A673 (cell line): ENCODE measurements at regions not wholly inside any gene's neighbourhood (a gene's known extent, or its start where the extent isn't known, plus 50 kb on each side); places are given as distances from the start of the nearest gene placed in this dataset.

Source experiments
- BruUV-seq: library from RNA; stranded (reverse); fragments of 400-500 nt; replicated peaks from 2 replicates; lab custom pipeline; 2021; lab: Mats Ljungman, UMichigan
- CTCF ChIA-PET: fragments of 300-600 bp; sonication (Branson Sonifier 250); formaldehyde crosslinking; loops from one replicate; lab custom pipeline; 2022; ENCODE audit warnings: antibody characterized with exemption; lab: Charles Lee
- POLR2A ChIA-PET: fragments of 300-600 bp; sonication (Branson Sonifier 250); formaldehyde crosslinking; loops from one replicate; lab custom pipeline; 2022; ENCODE audit warnings: antibody characterized with exemption; ENCODE audit not compliant: low non-redundant PET; lab: Charles Lee
- DNase-seq: peaks from one replicate; pipeline ENCODE4 v3.0.0-alpha.2; 2015; ENCODE audit warnings: low spot score
- H3K27ac ChIP-seq: fragments of 200-600 bp; sonication (generic); 2 replicates; pipeline ENCODE4 v1.5.1; 2016; ENCODE audit warnings: mixed run types, low read depth, mild to moderate bottlenecking, mixed read lengths, antibody characterized with exemption, low read length; ENCODE audit not compliant: poor library complexity, severe bottlenecking
- H3K27me3 ChIP-seq: fragments of 200-600 bp; sonication (generic); replicated peaks from 2 replicates; pipeline ENCODE4 v1.6.1; 2017; ENCODE audit warnings: mixed run types, low read depth, mild to moderate bottlenecking, mixed read lengths, antibody characterized with exemption, low read length; ENCODE audit not compliant: insufficient read depth, poor library complexity
- H3K36me3 ChIP-seq: fragments of 200-600 bp; sonication (generic); 2 replicates; pipeline ENCODE4 v1.6.1; 2016; ENCODE audit warnings: mixed run types, mild to moderate bottlenecking, mixed read lengths, antibody characterized with exemption, low read length; ENCODE audit not compliant: insufficient read depth, poor library complexity, severe bottlenecking
- H3K4me1 ChIP-seq: fragments of 200-600 bp; sonication (generic); 2 replicates; pipeline ENCODE4 v1.6.1; 2017; ENCODE audit warnings: mixed run types, mild to moderate bottlenecking, mixed read lengths, antibody characterized with exemption, low read length; ENCODE audit not compliant: insufficient read depth, poor library complexity, severe bottlenecking
- H3K4me3 ChIP-seq: fragments of 200-600 bp; sonication (generic); 2 replicates; pipeline ENCODE4 v1.5.1; 2016; ENCODE audit warnings: low read depth, mixed run types, mild to moderate bottlenecking, mixed read lengths, low read length; ENCODE audit not compliant: poor library complexity, severe bottlenecking
- H3K9me3 ChIP-seq: fragments of 200-600 bp; sonication (generic); 2 replicates; pipeline ENCODE4 v1.6.1; 2016; ENCODE audit warnings: mixed run types, low read depth, mild to moderate bottlenecking, mixed read lengths, antibody characterized with exemption, low read length; ENCODE audit not compliant: poor library complexity, severe bottlenecking
- EZH2 ChIP-seq: fragments of 200-600 bp; sonication (generic); IDR thresholded peaks from 2 replicates; pipeline ENCODE4 v1.6.1; 2017; ENCODE audit warnings: borderline replicate concordance, low read depth, mild to moderate bottlenecking, mixed read lengths, antibody characterized with exemption, low read length; ENCODE audit not compliant: poor library complexity, severe bottlenecking
- intact Hi-C: fragments of 100-400 bp; cut with micrococcal nuclease; formaldehyde crosslinking; loops from one replicate; pipeline ENCODE4 v1.10.0; 2022; ENCODE audit not compliant: unreplicated experiment
- TF ChIP-seq, protein P1 (sequence below): fragments of 300-800, 200-600 bp; sonication (generic); conservative IDR thresholded peaks from 2 replicates; pipeline ENCODE4 v1.5.1; 2017; ENCODE audit warnings: low read depth, mild to moderate bottlenecking, antibody characterized with exemption, low read length, moderate library complexity, mixed read lengths

DNA sequence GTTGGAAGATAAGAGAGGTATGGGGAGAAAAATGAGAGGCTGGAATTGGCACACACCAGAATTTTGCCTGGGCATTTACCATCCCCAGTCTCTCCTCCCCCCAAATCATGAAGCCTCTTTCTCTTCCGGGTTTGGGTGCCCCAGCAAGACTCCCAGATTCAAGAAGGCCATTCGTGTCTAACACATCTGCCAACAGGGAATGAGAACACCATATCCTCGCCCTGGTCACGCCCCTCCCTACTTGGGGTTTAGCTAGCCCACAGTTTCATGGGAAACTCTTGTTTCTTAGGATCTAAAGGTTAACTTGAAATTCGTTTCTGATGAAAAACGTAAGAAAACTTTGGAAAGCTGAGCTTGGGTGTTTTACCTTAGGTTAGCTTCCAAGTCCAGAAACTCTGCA is 105.5 kb upstream of the TMEM170B start:
- intact Hi-C loops: no loop called here
- Histone ChIP-seq H3K27me3 (no peaks in the 10 kb centered on the region), H3K4me3 (no peak overlapping the region), H3K9me3 (no peaks in the 10 kb centered on the region), H3K4me1 (peaks cover 24% of the 10 kb centered on the region), H3K36me3 (no peaks in the 10 kb centered on the region), H3K27ac (no peak overlapping the region)
- DNase-seq: no peak
- BruUV-seq: no TSS peak
- CTCF ChIA-PET: interaction anchor here (1.1 kb wide), 1 partner anchor 146 kb away, joined by 4 read pairs; no protein-coding TSS in a partner anchor
- TF ChIP-seq EZH2: no peak
- TF ChIP-seq, protein P1, sequence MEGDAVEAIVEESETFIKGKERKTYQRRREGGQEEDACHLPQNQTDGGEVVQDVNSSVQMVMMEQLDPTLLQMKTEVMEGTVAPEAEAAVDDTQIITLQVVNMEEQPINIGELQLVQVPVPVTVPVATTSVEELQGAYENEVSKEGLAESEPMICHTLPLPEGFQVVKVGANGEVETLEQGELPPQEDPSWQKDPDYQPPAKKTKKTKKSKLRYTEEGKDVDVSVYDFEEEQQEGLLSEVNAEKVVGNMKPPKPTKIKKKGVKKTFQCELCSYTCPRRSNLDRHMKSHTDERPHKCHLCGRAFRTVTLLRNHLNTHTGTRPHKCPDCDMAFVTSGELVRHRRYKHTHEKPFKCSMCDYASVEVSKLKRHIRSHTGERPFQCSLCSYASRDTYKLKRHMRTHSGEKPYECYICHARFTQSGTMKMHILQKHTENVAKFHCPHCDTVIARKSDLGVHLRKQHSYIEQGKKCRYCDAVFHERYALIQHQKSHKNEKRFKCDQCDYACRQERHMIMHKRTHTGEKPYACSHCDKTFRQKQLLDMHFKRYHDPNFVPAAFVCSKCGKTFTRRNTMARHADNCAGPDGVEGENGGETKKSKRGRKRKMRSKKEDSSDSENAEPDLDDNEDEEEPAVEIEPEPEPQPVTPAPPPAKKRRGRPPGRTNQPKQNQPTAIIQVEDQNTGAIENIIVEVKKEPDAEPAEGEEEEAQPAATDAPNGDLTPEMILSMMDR: no peak
- POLR2A ChIA-PET: interaction anchor here (0.6 kb wide), 1 partner anchor 653 kb away, joined by 20 read pairs; no protein-coding TSS in a partner anchor

DNA sequence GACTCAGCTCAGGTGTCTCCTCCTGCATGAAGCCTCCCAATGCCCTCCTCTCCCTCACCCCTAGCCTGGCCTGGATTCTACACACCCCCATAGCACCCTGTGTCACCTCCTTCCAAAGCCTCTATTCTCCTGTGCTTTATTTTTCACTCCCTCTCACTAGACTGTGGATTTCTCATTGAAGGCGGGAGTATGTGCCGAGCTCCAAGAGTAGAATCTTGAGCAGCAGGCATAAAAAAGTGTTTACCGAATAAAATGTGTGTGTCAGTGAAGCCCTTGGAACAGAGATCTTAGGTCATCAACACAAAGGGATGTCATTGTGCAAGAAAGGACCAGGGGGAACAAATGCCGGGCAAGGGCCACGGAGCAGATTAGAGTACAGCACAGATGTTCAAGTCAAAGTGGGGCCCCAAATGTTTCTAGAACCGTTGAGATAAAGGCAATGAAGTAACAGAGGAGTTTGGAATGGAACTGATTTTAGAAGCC is 106.1 kb upstream of the TMEM170B start:
- Histone ChIP-seq H3K4me3 (no peak overlapping the region), H3K27ac (no peak overlapping the region), H3K36me3 (no peaks in the 10 kb centered on the region), H3K9me3 (no peaks in the 10 kb centered on the region), H3K27me3 (no peaks in the 10 kb centered on the region), H3K4me1 (peaks cover 24% of the 10 kb centered on the region)
- intact Hi-C loops: no loop called here
- DNase-seq: no peak
- no peak for TF ChIP-seq EZH2
- TF ChIP-seq, protein P1: no peak
- ChIA-PET POLR2A (interaction anchor here (0.6 to 0.7 kb wide), 2 partner anchors 652 to 1380 kb away, joined by 8 to 20 read pairs; no protein-coding TSS in a partner anchor), CTCF (interaction anchor here (0.7 kb wide), 1 partner anchor 22 kb away, joined by 7 read pairs; no protein-coding TSS in a partner anchor)
- no TSS peak for BruUV-seq

DNA sequence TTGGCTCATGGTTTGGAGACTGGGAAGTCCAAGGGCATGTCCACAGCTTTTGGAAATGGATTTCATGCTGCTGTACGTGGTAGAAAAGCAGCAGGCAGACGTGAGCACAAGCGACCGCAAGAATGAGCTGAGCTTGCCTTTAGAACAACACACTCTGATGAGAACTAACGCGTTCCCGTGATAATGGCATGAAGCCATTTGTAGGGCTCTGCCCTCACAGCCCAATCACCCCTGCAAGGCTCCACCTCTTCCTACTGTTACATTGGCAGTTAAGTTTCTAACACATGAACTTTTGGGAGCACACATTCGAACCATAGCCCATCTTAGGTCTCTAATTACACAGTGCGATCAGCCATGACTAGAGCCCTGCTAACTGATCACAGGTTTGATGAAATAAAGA is 107.5 kb upstream of the TMEM170B start:
- no peak overlapping the region for H3K4me3 ChIP-seq
- H3K9me3 ChIP-seq: no peaks in the 10 kb centered on the region
- TF ChIP-seq EZH2: no peak
- TF ChIP-seq, protein P1: no peak
- ChIA-PET POLR2A (no interaction called here), CTCF (no interaction called here)
- no peaks in the 10 kb centered on the region for H3K36me3 ChIP-seq
- intact Hi-C loops: no loop called here
- DNase-seq: no peak
- no peak overlapping the region for H3K27ac ChIP-seq
- BruUV-seq: no TSS peak
- H3K4me1 ChIP-seq: peaks cover 24% of the 10 kb centered on the region
- H3K27me3 ChIP-seq: no peaks in the 10 kb centered on the region
